Hematopoietic multipotent progenitor cell treated with erythropoietin and hydrocortisone succinate and interleukin-3 and kit ligand, for 17 days (in vitro differentiated cells): ENCODE measurements at regions not wholly inside any gene's neighbourhood (a gene's known extent, or its start where the extent isn't known, plus 50 kb on each side); places are given as distances from the start of the nearest gene placed in this dataset.
"Not testable (repeated sequence)": the region's sequence is repeated elsewhere in the genome, so short reads cannot be mapped to it uniquely, and the experiment has no call there.

Experiments
- DNase-seq: peaks from one replicate; pipeline ENCODE4 v3.0.0-alpha.2; 2015; ENCODE audit warnings: low spot score

DNA sequence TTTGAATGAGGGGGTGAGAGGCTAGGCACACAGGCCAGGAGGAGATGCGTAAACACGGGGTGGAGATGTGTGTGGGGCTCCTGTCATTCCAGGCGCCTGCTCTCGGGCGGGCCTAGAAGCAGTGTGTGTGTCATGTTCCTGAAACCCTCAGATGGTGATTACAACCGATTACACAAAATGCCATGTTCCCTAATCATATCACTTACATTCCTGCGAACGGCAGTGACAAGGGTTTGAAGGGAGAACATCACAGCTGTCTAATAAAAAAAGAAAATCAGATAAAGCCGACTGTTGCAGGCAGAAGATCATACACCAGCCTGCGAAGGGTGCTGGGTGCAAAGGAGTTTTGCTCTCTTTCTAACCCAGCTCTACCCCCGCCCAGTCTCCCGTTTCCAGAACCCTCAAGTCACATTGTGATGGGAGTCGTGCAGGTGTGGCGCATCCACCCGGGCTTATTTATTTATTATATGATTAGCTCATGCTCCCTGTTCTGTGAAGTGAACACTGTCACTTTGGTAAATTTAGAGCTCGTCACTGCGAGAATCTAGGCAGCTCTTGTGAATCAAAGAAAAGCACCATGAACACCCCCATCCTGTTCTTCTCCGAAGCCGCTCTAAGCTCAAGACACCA is 140.3 kb downstream of the NR2F2 start:
- DNase-seq, result no peak

DNA sequence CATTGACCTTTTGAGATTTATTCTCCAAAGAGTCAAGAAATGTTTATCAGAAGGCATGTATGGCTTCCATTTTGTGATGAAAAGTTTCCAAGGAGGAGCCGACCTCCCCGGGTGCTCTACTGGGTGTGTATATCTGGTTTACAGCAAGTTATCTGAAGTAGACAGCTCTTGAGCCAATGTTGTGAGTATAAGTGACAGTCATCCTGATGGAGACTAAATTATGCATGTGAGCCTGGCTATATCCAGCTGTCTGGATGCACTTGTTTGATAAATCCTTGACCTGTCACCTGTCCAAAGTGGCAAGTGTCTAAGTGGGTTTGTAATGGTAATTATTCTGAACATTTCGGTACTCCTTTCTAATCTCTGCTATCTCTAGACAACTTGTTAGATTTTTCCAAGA is 142.2 kb downstream of the NR2F2 start:
- DNase-seq, result no peak

DNA sequence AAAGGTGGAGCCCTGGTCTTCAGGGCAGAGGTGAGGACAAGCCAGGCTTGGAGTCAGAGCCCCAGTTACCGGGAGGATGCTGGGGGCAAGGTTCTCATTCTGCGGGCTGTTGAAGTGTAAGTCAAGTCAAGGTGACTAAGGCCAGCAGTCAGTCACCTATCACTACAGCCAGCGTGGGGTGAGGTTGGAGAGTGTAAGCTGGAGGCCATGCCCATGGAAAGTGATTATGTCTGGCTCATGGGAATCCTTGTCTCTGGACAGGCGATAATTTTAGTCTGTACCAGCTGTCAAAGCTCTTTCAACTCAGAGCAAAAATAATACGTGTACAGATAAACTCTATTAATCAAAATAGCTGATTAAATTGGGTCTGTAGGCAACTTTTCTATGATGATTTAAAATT is 143.1 kb downstream of the NR2F2 start:
- DNase-seq, result no peak

DNA sequence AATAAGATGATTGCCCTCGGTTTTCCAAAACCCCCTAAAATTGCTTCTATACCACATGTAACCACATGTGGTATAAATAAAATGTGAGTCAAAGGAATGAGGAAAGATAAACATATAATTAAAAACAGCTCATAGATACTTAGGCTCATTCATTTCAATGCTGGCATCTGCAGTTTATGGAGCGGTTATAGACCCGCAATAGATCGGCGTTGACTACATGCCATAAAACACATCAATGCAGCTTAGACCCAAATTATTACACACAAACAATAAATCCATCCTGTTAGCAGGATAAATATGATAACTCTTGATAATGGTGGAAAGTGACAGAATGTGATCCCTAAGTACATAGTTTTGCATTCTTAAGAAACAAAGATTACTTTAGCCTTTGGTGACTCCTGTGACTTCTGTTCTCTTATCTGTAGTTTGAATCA is 143.7 kb downstream of the NR2F2 start:
- DNase-seq, result no peak

DNA sequence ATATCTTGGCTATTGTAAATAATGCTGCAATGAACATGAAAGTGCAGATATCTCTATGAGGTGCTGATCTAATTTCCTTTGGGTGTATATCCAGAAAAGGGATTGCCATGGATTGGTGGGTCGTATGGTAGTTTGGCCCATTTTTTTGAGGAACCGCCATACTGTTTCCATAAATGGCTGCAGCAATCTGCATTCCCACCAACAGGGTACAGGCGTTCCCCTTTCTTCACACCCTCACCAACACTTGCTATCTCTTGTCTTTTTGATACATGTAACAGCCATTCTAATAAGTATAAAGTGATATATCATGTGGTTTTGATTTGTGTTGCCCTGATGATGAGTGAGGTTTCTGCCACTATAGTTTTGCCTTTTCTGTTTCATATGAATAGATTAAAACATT is 146.7 kb downstream of the NR2F2 start:
- DNase-seq, result no peak

DNA sequence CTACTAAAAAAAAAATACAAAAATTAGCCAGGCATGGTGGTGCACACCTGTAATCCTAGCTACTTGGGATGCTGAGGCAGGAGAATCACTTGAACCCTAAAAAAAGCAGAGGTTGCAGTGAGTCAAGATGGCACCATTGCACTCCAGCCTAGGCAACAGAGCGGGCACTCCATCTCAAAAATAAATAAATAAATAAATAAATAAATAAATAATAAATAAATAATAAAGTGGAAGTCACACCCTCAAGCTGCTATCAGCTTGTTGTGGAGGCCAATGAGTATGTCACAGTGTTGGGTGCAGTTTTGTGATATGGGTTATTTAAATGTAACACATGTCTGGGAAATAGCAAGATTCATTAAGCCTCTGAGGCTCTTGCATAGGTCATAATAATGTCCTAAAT is 153.9 kb downstream of the NR2F2 start:
- DNase-seq, result not testable (repeated sequence)

DNA sequence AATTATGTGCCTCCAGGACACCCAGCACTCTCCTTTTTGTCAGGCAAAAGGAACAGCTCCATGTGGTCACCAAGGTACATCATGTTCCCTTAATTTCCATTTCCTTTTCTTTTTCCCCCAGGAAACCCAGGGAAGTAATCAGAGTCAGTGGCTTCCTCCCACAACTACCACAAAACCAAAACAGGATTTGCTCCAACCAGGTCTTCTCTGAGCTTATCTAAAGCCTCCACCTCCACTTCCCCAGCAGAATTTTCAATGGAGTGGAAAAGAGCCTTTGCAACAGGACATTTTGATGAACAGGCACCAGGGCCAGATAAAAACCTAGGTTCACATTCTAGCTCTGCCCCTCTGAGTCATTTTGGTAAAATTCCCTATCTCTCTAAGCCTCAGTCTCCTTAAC is 154.3 kb downstream of the NR2F2 start:
- no peak for DNase-seq

DNA sequence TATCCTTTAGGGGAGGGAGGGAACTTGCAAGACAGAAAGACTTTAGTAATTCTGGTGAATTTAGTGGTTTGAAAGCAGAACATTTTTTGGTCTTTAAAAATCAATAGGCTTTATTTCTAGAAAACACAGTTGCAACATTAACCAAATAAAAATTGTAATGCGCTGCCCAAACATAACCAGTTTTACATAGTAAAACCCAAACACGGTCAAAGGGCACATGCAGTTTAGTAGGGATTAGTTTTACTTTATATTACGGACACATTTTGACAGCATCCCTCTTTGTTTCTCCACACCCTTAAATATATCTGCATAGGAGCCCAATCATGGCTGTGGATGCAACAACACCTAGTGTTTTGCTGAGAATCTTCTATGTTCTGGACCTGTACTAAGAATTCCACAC is 156.7 kb downstream of the NR2F2 start:
- DNase-seq, result no peak

DNA sequence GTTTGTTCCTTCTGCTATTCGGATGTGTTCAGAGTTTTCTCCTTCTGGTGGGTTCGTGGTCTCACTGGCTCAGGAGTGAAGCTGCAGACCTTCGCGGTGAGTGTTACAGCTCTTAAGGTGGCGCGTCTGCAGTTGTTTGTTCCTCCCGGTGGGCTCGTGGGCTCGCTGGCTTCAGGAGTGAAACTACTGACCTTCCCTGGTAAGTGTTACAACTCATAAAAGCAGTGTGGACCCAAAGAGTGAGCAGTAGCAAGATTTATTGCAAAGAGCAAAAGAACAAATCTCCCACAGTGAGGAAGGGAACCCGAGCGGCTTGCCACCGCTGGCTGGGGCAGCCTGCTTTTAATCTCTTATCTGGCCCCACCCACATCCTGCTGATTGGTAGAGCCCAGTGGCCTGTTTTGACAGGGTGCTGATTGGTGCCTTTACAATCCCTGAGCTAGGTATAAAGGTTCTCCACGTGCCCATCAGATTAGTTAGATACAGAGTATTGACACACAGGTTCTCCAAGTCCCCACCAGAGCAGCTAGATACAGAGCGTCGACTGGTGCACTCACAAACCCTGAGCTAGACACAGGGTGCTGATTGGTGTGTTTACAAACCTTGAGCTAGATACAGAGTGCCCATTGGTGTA is 160.7 kb downstream of the NR2F2 start:
- not testable (repeated sequence) for DNase-seq

DNA sequence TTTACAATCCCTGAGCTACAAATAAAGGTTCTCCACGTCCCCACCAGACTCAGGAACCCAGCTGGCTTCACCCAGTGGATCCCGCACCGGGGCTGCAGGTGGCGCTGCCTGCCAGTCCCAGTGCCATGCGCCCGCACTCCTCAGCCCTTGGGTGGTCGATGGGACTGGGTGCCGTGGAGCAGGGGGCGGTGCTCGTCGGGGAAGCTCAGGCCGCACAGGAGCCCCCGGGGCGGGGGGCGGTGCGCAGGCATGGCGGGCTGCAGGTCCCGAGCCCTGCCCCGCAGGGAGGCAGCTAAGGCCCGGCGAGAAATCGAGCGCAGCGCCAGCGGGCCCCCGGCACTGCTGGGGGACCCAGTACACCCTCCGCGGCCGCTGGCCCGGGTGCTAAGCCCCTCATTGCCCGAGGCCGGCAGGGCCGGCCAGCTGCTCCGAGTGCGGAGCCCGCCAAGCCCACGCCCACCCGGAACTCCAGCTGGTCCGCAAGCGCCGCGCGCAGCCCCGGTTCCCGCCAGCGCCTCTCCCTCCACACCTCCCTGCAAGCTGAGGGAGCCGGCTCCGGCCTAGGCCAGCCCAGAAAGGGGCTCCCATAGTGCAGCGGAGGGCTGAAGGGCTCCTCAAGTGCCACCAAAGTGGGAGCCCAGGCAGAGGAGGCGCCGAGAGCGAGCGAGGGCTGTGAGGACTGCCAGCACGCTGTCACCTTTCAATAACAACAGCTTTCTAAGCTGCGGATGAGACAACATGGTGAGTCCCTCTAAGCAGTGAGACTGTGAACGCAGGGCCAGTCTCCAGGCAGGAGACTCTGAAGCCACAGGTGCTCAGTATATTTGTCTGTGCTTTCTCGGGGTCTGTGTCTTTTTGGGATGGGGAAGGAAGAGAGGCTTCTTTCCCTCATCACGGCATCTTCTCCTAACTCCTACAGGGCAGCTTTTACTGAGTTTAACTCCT is 161.5 kb downstream of the NR2F2 start:
- not testable (repeated sequence) for DNase-seq

DNA sequence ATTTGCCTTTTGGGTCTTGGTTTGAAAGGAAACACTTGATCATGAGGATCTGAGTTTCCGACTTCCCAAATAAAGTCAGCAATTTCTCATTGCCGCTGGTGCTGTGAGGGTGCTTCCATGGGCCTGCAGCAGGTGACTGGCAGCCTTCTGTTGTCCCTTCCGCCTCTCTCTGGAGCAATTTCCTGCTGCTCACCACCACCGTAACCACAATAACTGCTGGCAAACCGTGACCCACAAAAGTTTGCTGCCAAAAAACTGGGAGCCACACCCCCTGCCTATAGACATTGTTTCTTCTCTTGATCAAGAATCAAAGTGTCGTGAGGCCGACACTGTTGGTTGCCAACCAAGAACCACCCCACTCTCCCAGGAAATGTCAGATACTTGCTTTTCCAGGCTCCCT is 164.0 kb downstream of the NR2F2 start:
- no peak for DNase-seq

DNA sequence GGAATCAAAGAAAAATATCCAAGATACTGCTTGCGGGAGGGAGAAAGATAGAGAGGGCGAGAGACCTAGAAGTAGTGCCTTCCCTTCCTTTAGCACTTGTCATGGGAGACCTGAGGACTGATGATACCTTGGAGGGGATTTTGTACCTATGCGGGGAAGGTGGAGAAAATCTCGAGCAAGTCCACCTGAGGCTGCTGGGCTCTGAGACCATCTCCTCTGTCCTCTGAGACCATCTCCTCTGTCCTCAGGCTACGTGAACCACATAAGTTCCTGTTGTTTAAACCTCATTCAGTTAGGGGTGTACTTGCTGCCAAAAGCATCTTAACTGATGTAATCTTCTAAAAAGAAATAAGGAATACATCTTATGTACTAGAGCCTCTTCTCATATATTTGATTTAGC is 164.9 kb downstream of the NR2F2 start:
- no peak for DNase-seq

DNA sequence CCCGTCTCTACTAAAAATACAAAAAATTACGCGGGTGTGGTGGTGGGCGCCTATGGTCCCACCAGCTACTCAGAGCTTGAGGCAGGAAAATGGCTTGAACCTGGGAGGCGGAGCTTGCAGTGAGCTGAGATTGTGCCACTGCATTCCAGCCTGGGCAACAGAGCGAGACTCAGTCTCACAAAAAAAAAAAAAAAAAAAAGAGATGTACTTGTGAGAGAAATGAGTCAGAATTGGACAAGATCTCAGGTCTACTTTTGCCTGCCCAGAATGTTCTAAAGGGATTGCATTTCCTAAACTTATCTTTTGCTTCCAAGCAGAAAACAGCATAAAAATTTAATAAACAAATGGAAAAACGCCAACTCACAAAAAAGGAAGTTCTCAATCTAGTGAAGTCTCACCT is 167.5 kb downstream of the NR2F2 start:
- DNase-seq, result no peak

DNA sequence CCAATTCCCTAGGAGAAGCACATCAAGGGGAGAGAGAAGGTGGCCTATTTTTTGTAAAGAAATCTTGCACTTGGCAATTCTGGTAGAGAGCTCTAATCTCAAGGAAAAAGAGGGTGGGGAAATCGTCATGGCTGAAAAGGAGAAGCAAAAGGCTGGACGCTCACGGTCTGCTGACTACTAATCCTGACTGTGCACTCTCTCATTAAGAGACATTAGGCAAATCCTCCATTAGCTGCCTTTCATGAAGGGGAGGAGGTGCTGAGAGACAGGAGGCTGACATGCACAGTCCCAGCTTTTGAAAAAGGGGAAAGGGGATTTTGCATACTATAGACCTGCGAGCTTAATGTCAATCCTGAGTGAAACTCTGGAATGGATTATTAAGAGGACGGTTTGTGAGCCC is 170.0 kb downstream of the NR2F2 start:
- no peak for DNase-seq

DNA sequence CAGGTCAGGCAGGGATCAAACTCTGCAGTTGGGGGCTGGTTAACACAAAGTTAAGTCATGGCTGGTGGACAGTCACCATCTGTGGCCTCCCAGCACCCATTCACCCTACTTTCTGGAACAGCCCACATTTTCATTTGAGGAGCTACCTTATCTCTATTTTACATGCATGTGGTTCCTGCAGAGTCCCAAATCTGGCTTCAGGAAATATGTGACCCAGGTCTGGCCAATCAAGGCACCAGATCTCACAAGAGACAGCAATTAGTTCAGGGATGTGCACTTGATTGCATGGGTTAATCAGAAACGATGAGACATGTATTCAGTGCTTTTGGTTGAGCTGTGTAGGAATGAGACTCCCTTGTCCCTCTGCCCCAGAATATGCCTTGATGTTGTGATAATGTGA is 170.9 kb downstream of the NR2F2 start:
- DNase-seq, result no peak

DNA sequence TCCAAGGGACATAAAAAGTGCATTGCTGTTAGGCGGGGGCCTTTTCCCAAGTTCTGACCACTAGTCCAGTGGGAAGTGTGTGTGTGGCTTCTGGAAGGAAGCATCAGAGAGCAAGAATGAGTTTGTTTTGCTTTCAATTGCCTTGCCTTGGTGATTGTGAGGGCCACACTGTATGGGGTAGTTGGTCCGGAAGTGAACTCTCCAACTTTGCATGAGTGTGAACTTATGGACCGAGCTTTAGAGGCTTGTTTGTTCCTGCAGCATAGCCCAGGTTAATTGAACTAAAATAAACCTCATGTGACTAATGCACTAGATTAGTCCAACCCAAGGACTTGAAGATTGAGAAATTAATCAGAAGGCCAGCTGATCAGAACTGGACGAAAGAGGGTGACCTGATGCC is 171.7 kb downstream of the NR2F2 start:
- DNase-seq, result no peak

DNA sequence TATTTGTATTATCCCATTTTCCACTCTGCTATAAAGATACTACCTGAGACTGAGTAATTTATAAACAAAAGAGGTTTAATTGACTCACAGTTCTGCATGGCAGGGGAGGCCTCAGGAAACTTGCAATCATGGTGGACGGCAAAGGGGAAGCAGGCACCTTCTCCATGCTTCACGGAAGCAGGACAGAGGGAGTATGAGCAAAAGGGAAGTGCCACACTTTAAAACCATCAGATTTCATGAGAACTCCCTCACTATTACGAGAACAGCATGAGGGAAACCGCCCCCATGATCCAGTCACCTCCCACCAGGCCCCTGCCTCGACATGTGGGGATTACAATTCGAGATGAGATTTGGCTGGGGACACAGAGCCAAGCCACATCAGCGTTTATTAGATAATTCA is 172.8 kb downstream of the NR2F2 start:
- DNase-seq, result no peak

DNA sequence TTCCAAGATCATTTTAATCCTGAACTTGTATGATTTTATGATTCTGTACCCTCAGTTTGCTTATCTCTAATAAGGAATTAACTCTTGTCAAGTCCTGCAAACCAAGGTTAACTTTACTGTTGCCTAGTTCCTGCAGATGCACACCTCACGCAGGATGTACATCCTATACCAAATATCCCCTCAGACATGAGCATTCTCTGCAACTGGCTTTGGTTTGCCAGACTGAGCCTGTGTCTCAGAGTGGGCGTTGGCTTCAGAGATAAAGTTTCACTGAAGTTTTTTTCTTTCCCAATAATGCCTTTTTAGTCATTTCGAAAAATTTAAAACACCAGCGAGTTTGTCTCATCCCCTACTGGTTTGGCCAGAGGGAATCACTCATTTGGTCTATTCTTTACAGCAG is 173.9 kb downstream of the NR2F2 start:
- DNase-seq, result no peak

DNA sequence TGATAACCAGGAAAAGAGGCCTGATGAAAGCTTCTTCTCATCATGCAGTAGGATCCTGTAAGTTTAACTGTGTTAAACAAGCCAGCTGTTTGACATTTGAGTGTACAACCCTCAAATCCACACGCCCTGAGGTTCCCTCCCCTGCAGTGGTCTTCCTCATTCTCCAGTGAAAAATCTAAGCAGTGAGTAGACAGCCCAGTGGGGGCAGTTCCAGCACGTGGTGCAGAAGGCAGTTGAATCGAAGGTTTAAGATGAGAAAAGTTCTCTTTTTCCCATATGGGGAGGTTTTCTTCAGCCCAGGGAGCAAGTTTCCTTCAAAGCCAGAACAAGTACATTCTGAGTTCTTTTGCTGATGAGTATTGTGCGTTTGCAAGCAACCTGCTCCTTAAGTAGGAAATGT is 174.5 kb downstream of the NR2F2 start:
- no peak for DNase-seq

DNA sequence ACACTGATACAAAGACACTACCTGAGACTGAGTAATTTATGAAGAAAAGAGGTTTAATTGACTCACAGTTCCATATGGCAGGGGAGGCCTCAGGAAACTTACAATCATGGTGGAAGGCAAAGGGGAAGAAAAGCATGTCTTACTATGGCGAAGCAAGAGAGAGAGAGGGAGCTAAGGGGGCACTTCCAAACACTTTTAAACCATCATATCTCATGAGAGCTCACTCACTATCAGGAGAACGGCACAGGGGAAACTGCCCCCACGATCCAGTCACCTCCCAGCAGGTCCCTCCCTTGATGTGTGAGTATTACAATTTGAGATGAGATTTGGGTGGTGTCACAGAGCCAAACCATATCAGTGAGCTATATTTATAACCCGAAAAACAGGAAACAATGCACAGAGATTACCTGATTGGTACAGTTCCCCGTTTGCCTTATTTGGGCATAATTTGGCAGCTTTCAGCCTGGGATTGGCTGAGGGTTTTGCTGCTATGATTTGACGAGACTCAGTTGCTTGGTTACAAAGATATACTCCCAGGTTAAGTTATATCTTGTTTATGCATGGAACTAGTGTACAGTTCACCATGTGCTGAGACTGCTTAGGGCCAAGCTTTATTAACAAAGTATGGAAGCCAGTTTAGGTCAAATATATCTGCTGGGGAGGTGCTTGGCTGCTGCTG is 184.2 kb downstream of the NR2F2 start:
- no peak for DNase-seq

DNA sequence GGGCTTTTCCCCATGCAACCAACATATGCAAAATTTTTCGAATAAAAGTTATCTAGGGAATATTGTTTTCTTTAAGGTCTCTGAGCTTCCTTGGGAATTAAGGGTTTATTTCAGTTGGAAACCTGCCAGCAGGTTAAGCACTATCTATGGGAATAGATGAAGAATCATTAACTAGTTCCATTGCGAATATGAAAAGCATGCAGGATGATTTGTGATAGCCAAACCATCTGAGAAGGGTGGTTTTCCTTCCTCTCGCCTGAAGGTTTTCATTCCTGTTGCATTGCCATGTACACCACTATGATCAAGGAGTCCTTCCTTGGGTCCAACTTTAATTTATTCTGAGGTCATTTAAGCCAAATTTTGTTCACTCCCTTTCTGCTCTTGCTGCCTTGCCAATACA is 184.9 kb downstream of the NR2F2 start:
- DNase-seq, result no peak

DNA sequence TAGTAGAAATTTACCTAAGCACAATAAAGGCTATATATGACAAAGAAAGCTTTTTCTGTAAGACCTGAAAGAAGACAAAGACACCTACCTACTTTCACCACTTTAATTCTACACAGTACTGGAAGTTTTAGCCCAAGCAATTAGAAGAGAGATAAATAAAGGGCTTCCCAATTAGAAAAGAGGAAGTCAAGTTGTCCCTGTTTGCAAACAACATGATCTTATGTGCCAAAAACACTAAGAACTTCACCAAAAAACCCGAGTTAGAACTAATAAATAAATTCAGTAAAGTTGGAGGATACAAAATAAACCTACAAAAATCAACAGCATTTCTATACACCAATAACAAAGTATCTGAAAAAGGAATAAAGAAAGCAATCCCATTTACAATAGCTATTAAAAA is 190.9 kb downstream of the NR2F2 start:
- DNase-seq, result no peak
